ENCODE measurements at regions not wholly inside any gene's neighbourhood (a gene's known extent, or its start where the extent isn't known, plus 50 kb on each side); places are given as distances from the start of the nearest gene placed in this dataset.

DNA sequence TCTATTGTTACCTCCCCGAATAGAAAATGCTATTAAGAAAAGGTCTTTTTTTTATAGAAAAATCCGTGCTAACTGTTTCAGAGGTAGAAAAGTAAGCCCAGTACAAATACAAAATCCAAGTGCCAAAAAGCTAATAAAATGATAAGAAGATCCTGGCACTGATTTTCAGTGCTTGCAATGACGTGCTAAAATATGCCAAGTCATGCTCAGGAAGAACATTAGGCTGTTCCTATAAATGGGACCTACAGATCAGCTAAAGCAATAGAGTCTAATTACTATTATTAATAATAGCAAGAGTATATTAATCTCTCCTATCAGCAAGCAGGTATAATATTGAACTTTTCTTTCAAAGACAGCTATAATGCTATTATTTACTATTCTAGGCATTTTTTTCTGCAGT is 305.8 kb downstream of the PPARGC1A start:
- no peak overlapping the region for H2BK120ac ChIP-seq (ENCODE audit: low read depth, low read length, poor library complexity, severe bottlenecking)
- H2BK15ac ChIP-seq (ENCODE audit: low read depth, low read length), result no peak overlapping the region
- H3K36me3 Mint-ChIP-seq (ENCODE audit: insufficient read depth in 1 of 3, low read depth in 3 of 3), result no peaks in the 10 kb centered on the region
- H3K27ac Mint-ChIP-seq, result peak overlapping the region in 1 of 3 experiments; percentile 45; a peak in 2 of 7 replicates
- no peak overlapping the region for H2AFZ ChIP-seq (ENCODE audit: low read length)
- TF ChIP-seq, protein P1, sequence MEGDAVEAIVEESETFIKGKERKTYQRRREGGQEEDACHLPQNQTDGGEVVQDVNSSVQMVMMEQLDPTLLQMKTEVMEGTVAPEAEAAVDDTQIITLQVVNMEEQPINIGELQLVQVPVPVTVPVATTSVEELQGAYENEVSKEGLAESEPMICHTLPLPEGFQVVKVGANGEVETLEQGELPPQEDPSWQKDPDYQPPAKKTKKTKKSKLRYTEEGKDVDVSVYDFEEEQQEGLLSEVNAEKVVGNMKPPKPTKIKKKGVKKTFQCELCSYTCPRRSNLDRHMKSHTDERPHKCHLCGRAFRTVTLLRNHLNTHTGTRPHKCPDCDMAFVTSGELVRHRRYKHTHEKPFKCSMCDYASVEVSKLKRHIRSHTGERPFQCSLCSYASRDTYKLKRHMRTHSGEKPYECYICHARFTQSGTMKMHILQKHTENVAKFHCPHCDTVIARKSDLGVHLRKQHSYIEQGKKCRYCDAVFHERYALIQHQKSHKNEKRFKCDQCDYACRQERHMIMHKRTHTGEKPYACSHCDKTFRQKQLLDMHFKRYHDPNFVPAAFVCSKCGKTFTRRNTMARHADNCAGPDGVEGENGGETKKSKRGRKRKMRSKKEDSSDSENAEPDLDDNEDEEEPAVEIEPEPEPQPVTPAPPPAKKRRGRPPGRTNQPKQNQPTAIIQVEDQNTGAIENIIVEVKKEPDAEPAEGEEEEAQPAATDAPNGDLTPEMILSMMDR (conservative IDR thresholded peaks at IDR 0.05), result no peak
- H3K14ac ChIP-seq (ENCODE audit: insufficient read depth, low read length), result no peak overlapping the region
- H3K9me3 Mint-ChIP-seq, result no peaks in the 10 kb centered on the region; a peak in 1 of 5 replicates
- H3K56ac ChIP-seq (ENCODE audit: insufficient read length, low read depth, low read length), result no peak overlapping the region
- H3T11ph ChIP-seq (ENCODE audit: low read length), result no peak overlapping the region
- H3K18ac ChIP-seq (ENCODE audit: insufficient read length, low read depth, low read length), result no peak overlapping the region
- H2BK20ac ChIP-seq (ENCODE audit: low read depth, low read length, poor library complexity, severe bottlenecking), result no peak overlapping the region
- H3K79me1 ChIP-seq (ENCODE audit: insufficient read depth, low read depth, low read length, poor library complexity, severe bottlenecking), result no peaks in the 10 kb centered on the region
- no peak overlapping the region for H3K23ac ChIP-seq (ENCODE audit: insufficient read length, low read depth, low read length)
- peaks cover 3% of the 10 kb centered on the region for H3K4me1 ChIP-seq (ENCODE audit: insufficient read depth, low read length)
- no peak overlapping the region for H3K4me2 ChIP-seq (ENCODE audit: insufficient read depth, insufficient read length, low read length)
- H3K23me2 ChIP-seq (ENCODE audit: insufficient read length, low read depth, low read length, poor library complexity, severe bottlenecking), result no peaks in the 10 kb centered on the region
- no peaks in the 10 kb centered on the region for H4K20me1 ChIP-seq (ENCODE audit: control insufficient read depth, insufficient read depth, insufficient read length)
- peaks cover 33 to 34% of the 10 kb centered on the region in 2 experiments for H3K4me1 Mint-ChIP-seq
- no peaks in the 10 kb centered on the region for H3K27me3 Mint-ChIP-seq (ENCODE audit: low read depth)
- H4K8ac ChIP-seq (replicated peaks; ENCODE audit: insufficient read length, low read depth, low read length), result no peak overlapping the region
- H3K27ac ChIP-seq (ENCODE audit: insufficient read length, low read depth, low read length), result no peak overlapping the region
- H2BK12ac ChIP-seq (ENCODE audit: insufficient read length, low read depth, low read length), result no peak overlapping the region
- H3K4me3 Mint-ChIP-seq, result no peak overlapping the region
- H3K4ac ChIP-seq (ENCODE audit: low read depth, low read length), result no peak overlapping the region
- no peaks in the 10 kb centered on the region for H3K79me2 ChIP-seq (ENCODE audit: insufficient read depth, low read length)
- no peaks in the 10 kb centered on the region for H3K27me3 ChIP-seq (ENCODE audit: insufficient read depth, low read length)
- no peaks in the 10 kb centered on the region for H3K9me3 ChIP-seq (ENCODE audit: control insufficient read depth, low read depth, low read length)
- no peak for DNase-seq
- H3K9ac ChIP-seq (ENCODE audit: extremely low read depth, insufficient read length, low read length), result no peak overlapping the region
- H2AK5ac ChIP-seq (ENCODE audit: insufficient read length, low read length), result no peak overlapping the region
- no peak overlapping the region for H4K91ac ChIP-seq (ENCODE audit: insufficient read length, low read depth, low read length)
- no peak overlapping the region for H4K5ac ChIP-seq (ENCODE audit: insufficient read length, low read depth, low read length)
- no CpG with 5 or more reads among the region's 3 CpGs for WGBS (ENCODE audit: extremely low coverage, insufficient read length, low lambda C conversion rate)
- H2BK5ac ChIP-seq (ENCODE audit: insufficient read length, low read length), result no peak overlapping the region
